Breast epithelium (tissue), 3 donors: ENCODE measurements at regions not wholly inside any gene's neighbourhood (a gene's known extent, or its start where the extent isn't known, plus 50 kb on each side); places are given as distances from the start of the nearest gene placed in this dataset.
"Not testable (repeated sequence)": the region's sequence is repeated elsewhere in the genome, so short reads cannot be mapped to it uniquely, and the experiment has no call there.

Source experiments
- CTCF ChIP-seq, 3 donors: fragments of 450-650 bp; IDR thresholded peaks; one replicate each; pipeline ENCODE4 v1.5.1; 2016 to 2017; ENCODE audit warnings: antibody characterized with exemption in 3 of 3, mild to moderate bottlenecking in 3 of 3, moderate library complexity in 3 of 3
- POLR2A ChIP-seq: fragments of 450-650 bp; IDR thresholded peaks from one replicate; pipeline ENCODE4 v1.6.1; 2016; ENCODE audit warnings: antibody characterized with exemption, mild to moderate bottlenecking, moderate library complexity
- POLR2AphosphoS5 ChIP-seq, 3 donors: sonication (generic); formaldehyde crosslinking; IDR thresholded peaks; one replicate each; pipeline ENCODE4 v1.6.1; 2017; ENCODE audit warnings: antibody characterized with exemption in 3 of 3

- not testable (repeated sequence) for TF ChIP-seq CTCF (IDR thresholded peaks at IDR 0.05); POLR2A; POLR2AphosphoS5 (IDR thresholded peaks at IDR 0.05)
Observed at GRCh38 chr16:88184566-88185355, 198.0 kb upstream of the ZNF469 start.
